Transverse colon (tissue), 4 donors: ENCODE measurements at regions not wholly inside any gene's neighbourhood (a gene's known extent, or its start where the extent isn't known, plus 50 kb on each side); places are given as distances from the start of the nearest gene placed in this dataset.

Experiments used
- DNase-seq: peaks from one replicate; pipeline ENCODE4 v3.0.0-alpha.2; 2019
- H3K27ac ChIP-seq, 4 donors: fragments of 200-600 bp; sonication (generic); 2 replicates each; pipeline ENCODE4 v1.5.1; 2016 to 2018; ENCODE audit warnings: inconsistent platforms in 4 of 4
- H3K27me3 ChIP-seq: fragments of 200-600 bp; sonication (generic); 2 replicates; pipeline ENCODE4 v1.5.1; 2017; ENCODE audit warnings: inconsistent platforms
- H3K36me3 ChIP-seq, 4 donors: fragments of 200-600 bp; sonication (generic); 2 replicates each; pipeline ENCODE4 v1.5.1; 2017 to 2019; ENCODE audit warnings: inconsistent platforms in 4 of 4
- H3K4me1 ChIP-seq, 4 donors: fragments of 200-600 bp; sonication (generic); 2 replicates each; pipeline ENCODE4 v1.5.1; 2017 to 2020; ENCODE audit warnings: inconsistent platforms in 4 of 4
- H3K4me3 ChIP-seq, 4 donors: fragments of 200-600 bp; sonication (generic); 1 replicate in 1 of 4; 2 replicates in 3 of 4; pipeline versions ENCODE4 v1.5.1 to v1.6.1; 2017 to 2019; ENCODE audit warnings: inconsistent platforms in 4 of 4
- H3K9me3 ChIP-seq, 2 donors: fragments of 200-600 bp; sonication (generic); 2 replicates each; pipeline ENCODE4 v1.5.1; 2017 to 2019; ENCODE audit warnings: inconsistent platforms in 2 of 2
- EP300 ChIP-seq: sonication (generic); formaldehyde crosslinking; IDR thresholded peaks from one replicate; pipeline ENCODE4 v1.6.1; 2017; ENCODE audit warnings: antibody characterized with exemption, low read depth
- POLR2A ChIP-seq: fragments of 450-650 bp; IDR thresholded peaks from one replicate; pipeline ENCODE4 v1.6.1; 2016; ENCODE audit warnings: antibody characterized with exemption, mild to moderate bottlenecking, moderate library complexity
- POLR2AphosphoS5 ChIP-seq, 3 donors: sonication (generic); formaldehyde crosslinking; IDR thresholded peaks; one replicate each; pipeline ENCODE4 v1.6.1; 2016; ENCODE audit warnings: antibody characterized with exemption in 3 of 3
- WGBS, 2 donors: methylation state at CpG; one replicate each; pipeline ENCODE4 v1.1.5; 2018; ENCODE audit warnings: low coverage in 1 of 2; 5-methylcytosine and 5-hydroxymethylcytosine counted together
- in situ Hi-C, 4 donors: fragments of 200-750 bp; cut with MboI; loops; one replicate each; pipeline versions ENCODE4 v1.15.0 to v1.15.1; 2017; ENCODE audit warnings: low sequenced_read_pairs in 3 of 4, low pct_ligation_motif_present in 1 of 4, low pct_unique_long_range_greater_than_20kb in 1 of 4
- intact Hi-C: fragments of 100-400 bp; cut with DNase I; formaldehyde crosslinking; loops from one replicate; pipeline ENCODE4 v1.15.1; 2023; ENCODE audit warnings: low total_unique reads
- TF ChIP-seq, protein P1 (sequence below), 5 experiments: fragments of 200-600 bp in 3 of 5; fragments of 450-650 bp in 2 of 5; sonication (generic) in 3 of 5; IDR thresholded peaks; 1 replicate in 2 of 5; 2 replicates in 3 of 5; pipeline ENCODE4 v1.5.1; 2016 to 2017; ENCODE audit warnings: antibody characterized with exemption in 5 of 5, inconsistent platforms in 3 of 5, mild to moderate bottlenecking in 2 of 5, moderate library complexity in 1 of 5

DNA sequence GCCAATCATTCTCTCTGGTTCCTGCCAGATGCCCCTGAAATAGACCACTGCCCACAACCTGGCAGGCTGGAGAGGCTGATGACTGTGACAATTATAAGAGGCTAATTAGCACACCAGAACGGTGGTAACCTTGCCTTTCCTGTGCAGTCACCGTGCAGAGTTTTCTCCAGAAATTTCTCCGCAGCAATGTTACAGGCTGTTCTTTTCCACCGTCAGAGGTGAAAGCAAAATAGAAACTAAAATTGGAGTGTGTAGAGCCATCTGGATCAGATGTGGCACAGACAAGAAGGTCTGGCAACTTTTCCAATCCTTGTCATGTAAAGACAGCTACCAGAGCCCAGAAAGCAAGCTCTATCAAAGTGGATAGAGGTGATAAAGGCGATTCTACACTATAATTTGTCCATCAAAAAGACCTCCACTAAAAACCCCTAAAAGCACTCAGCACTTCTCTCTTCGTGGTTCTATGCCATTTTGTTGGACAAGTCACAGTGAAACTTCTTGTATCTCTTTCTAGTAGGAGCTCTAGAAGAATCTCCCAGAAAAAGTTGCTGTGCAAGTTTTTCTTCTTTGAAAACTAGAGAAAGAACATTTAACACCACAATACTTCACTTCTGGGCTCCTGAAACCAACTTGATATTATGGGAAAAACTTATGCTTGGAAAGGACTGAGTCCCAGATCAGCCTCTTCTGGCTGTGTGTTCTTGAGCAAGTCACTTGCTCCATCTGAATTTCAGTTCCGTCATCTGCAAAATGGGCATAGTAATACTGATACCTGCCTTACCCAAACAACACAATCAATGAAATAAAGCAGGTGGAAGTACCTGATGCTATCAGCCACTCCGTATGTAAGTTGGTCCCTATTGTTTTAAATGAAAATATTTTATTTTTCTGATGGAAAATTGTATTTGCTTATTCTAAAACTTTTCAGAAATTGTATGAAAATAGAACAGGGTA is 295.6 kb upstream of the DLGAP1 start:
- Histone ChIP-seq H3K27me3 (no peaks in the 10 kb centered on the region), H3K4me1 (no peaks in the 10 kb centered on the region), H3K4me3 (no peak overlapping the region), H3K36me3 (no peaks in the 10 kb centered on the region), H3K27ac (no peak overlapping the region), H3K9me3 (no peaks in the 10 kb centered on the region)
- in situ Hi-C loops = no loop called here
- TF ChIP-seq, protein P1, sequence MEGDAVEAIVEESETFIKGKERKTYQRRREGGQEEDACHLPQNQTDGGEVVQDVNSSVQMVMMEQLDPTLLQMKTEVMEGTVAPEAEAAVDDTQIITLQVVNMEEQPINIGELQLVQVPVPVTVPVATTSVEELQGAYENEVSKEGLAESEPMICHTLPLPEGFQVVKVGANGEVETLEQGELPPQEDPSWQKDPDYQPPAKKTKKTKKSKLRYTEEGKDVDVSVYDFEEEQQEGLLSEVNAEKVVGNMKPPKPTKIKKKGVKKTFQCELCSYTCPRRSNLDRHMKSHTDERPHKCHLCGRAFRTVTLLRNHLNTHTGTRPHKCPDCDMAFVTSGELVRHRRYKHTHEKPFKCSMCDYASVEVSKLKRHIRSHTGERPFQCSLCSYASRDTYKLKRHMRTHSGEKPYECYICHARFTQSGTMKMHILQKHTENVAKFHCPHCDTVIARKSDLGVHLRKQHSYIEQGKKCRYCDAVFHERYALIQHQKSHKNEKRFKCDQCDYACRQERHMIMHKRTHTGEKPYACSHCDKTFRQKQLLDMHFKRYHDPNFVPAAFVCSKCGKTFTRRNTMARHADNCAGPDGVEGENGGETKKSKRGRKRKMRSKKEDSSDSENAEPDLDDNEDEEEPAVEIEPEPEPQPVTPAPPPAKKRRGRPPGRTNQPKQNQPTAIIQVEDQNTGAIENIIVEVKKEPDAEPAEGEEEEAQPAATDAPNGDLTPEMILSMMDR (IDR thresholded peaks at IDR 0.05) = no peak
- no peak for TF ChIP-seq POLR2A
- no peak for TF ChIP-seq EP300
- no peak for TF ChIP-seq POLR2AphosphoS5 (IDR thresholded peaks at IDR 0.05)
- no peak for DNase-seq
- 64 to 68% methylated on average over 3 to 8 of the region's 8 CpGs for WGBS, 2 donors
- intact Hi-C loops = no loop called here

DNA sequence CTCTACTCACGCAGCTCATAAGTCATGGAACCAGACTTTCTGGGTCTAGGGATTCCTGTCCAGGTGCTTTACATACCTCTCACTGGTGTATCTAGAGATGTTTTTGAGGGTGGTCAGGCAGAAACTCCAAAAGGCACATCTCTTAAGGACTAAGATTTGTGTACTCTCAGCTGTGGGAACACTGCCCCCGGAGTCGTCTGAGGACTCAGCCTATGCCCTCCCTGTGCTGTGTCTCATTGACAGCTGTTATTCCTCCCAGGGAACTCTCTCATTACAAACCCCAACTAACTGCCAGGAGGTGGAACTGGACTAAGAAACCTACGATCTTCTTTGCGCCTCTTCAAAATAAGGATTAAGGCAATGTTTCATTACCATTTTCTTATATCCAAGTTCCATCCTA is 293.9 kb upstream of the DLGAP1 start:
- intact Hi-C loops = no loop called here

DNA sequence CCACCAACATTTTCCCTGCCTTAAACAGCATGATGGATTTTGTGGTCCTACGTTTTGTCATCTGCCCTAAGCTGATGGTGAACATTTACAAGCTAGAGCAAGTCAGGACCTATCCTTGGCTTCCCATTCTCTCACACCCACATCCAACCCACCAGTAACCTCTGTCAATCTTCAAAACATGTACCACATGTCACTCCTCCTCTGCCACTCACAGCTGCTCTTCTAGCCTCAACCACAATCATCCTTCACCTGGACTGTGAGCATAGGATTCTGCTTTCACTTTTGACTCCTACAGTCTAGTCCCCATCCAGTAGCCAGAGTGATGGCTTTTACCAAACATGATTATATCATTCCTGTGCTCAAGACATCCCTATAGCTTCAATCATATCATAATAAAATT is 279.8 kb upstream of the DLGAP1 start:
- intact Hi-C loops = no loop called here
- Histone ChIP-seq H3K36me3 (no peaks in the 10 kb centered on the region), H3K4me1 (no peaks in the 10 kb centered on the region), H3K4me3 (no peak overlapping the region), H3K27ac (no peak overlapping the region), H3K9me3 (no peaks in the 10 kb centered on the region), H3K27me3 (no peaks in the 10 kb centered on the region)
- TF ChIP-seq, protein P1 (IDR thresholded peaks at IDR 0.05) = no peak
- TF ChIP-seq EP300 (no peak), POLR2A (no peak), POLR2AphosphoS5 (IDR thresholded peaks at IDR 0.05) (no peak)
- 96 to 100% methylated on average over 1 of the region's 1 CpG for WGBS, 2 donors
- in situ Hi-C loops = no loop called here
- DNase-seq = no peak

More for the DNA sequence above, 293.9 kb upstream of the DLGAP1 start:
- H3K9me3 ChIP-seq = peaks cover 0 to 3% of the 10 kb centered on the region in 2 donors
- H3K4me3 ChIP-seq = no peak overlapping the region
- no peak for TF ChIP-seq POLR2AphosphoS5 (IDR thresholded peaks at IDR 0.05)
- no peak for TF ChIP-seq EP300
- TF ChIP-seq POLR2A = no peak
- TF ChIP-seq, protein P1 (IDR thresholded peaks at IDR 0.05) = no peak
- no peak for DNase-seq
- no peaks in the 10 kb centered on the region for H3K36me3 ChIP-seq
- H3K27me3 ChIP-seq = no peaks in the 10 kb centered on the region
- no peak overlapping the region for H3K27ac ChIP-seq
- 69 to 73% methylated on average over 2 to 5 of the region's 5 CpGs for WGBS, 2 donors
- no peaks in the 10 kb centered on the region for H3K4me1 ChIP-seq
- in situ Hi-C loops = no loop called here

DNA sequence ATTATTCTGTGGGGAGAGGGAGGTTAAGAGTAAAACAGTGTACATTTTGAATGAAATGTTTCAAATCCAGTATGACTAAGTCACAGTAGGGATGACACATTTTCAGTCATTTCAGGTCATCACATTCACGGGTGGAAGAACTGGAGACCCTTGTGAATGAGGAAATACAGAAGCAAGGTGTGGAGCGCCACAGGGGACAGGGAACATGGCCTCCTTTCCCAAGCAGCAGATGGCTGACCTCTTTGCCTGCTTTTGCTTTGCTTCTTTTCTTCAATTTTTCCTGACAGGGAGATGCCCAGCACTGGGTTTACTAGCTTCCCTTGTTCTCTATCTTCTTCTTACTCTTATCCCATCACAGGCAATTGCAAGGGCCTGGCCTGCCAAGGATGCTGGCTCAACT is 278.9 kb upstream of the DLGAP1 start:
- in situ Hi-C loops = no loop called here

More for the DNA sequence above, 278.9 kb upstream of the DLGAP1 start:
- peaks cover 0 to 4% of the 10 kb centered on the region in 2 donors for H3K9me3 ChIP-seq
- intact Hi-C loops = no loop called here
- 74% methylated on average over 2 of the region's 2 CpGs; no CpG with 5 or more reads in 1 of the 2 donors for WGBS, 2 donors
- H3K27me3 ChIP-seq = no peaks in the 10 kb centered on the region
- no peak overlapping the region for H3K27ac ChIP-seq
- no peak overlapping the region for H3K4me3 ChIP-seq
- TF ChIP-seq EP300 = no peak
- no peak for TF ChIP-seq POLR2AphosphoS5 (IDR thresholded peaks at IDR 0.05)
- TF ChIP-seq, protein P1 (IDR thresholded peaks at IDR 0.05) = no peak
- no peak for TF ChIP-seq POLR2A
- no peaks in the 10 kb centered on the region for H3K36me3 ChIP-seq
- no peak for DNase-seq
- no peaks in the 10 kb centered on the region for H3K4me1 ChIP-seq
